ENCODE measurements at regions not wholly inside any gene's neighbourhood (a gene's known extent, or its start where the extent isn't known, plus 50 kb on each side); places are given as distances from the start of the nearest gene placed in this dataset.

DNA sequence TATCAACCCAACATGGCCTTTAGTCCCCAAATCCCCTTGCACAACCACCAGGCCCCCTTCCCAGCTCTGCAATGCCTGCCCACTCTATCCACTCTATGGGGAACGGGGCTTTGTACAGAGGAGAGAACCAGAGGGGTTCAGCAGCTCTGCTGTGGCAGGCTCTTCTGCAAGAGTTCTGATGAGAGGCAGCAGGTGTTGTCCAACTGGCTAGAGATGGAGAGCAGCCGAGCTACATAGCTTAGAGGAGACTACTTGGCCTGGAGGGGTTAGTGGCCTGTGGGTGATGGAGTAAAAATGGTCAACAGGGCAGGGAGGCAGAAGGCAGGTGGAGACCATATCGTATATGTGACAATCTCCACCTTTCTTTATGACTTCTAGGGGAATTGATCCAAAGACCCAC lies 103.0 kb downstream of the QPCT start:
- TF ChIP-seq, protein P1, sequence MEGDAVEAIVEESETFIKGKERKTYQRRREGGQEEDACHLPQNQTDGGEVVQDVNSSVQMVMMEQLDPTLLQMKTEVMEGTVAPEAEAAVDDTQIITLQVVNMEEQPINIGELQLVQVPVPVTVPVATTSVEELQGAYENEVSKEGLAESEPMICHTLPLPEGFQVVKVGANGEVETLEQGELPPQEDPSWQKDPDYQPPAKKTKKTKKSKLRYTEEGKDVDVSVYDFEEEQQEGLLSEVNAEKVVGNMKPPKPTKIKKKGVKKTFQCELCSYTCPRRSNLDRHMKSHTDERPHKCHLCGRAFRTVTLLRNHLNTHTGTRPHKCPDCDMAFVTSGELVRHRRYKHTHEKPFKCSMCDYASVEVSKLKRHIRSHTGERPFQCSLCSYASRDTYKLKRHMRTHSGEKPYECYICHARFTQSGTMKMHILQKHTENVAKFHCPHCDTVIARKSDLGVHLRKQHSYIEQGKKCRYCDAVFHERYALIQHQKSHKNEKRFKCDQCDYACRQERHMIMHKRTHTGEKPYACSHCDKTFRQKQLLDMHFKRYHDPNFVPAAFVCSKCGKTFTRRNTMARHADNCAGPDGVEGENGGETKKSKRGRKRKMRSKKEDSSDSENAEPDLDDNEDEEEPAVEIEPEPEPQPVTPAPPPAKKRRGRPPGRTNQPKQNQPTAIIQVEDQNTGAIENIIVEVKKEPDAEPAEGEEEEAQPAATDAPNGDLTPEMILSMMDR (IDR thresholded peaks at IDR 0.05), result no peak
- H3K4me1 Mint-ChIP-seq, result peaks cover 21% of the 10 kb centered on the region

DNA sequence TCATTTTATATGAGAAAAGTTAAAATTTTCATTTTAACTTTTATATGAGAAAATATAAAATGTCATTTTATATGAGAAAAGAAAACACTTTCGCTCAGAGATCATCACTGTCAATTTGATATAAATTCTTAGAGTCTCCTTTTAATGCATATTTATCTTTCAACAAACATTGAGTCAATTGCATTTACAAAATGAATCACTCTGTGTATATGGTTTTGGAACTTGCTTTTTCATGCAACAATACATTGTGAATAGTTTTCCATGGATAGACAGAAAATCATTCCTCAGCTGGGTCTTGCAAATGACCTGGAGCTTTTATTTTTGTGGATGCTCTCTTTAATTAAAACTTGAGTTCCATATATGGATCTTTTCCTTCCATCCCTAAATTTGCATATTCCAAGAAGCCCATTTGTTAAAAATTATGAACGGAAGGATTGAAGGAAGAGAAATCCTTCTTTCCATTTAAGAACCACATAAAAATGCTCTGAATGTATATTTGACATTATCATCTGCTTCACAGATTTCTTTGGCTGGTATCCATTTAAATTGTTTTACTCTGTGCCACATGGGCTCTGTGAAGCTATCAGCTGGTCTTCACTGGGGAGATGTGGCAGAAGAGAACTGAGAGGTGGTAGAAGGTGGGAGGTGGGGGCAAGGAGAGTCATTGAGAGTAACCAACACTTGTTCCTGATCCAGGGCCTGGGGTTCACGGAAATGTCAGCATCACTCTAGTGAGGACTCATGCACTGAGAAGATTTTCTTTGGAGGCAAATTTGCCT lies 104.1 kb downstream of the QPCT start:
- TF ChIP-seq, protein P1 (IDR thresholded peaks at IDR 0.05), result no peak
- Mint-ChIP-seq H3K4me1 (peaks cover 21% of the 10 kb centered on the region), H3K27me3 (ENCODE audit: low read depth, poor library complexity) (peaks cover 24% of the 10 kb centered on the region), H3K4me3 (no peak overlapping the region), H3K36me3 (ENCODE audit: low read depth) (no peaks in the 10 kb centered on the region), H3K9me3 (no peaks in the 10 kb centered on the region), H3K27ac (no peak overlapping the region)
- DNase-seq, result no peak

More for the DNA sequence above, 103.0 kb downstream of the QPCT start:
- H3K4me3 Mint-ChIP-seq, result no peak overlapping the region
- H3K27ac Mint-ChIP-seq, result no peak overlapping the region
- peaks cover 18% of the 10 kb centered on the region for H3K27me3 Mint-ChIP-seq (ENCODE audit: low read depth, poor library complexity)
- no peak for DNase-seq
- no peaks in the 10 kb centered on the region for H3K9me3 Mint-ChIP-seq
- H3K36me3 Mint-ChIP-seq (ENCODE audit: low read depth), result no peaks in the 10 kb centered on the region

DNA sequence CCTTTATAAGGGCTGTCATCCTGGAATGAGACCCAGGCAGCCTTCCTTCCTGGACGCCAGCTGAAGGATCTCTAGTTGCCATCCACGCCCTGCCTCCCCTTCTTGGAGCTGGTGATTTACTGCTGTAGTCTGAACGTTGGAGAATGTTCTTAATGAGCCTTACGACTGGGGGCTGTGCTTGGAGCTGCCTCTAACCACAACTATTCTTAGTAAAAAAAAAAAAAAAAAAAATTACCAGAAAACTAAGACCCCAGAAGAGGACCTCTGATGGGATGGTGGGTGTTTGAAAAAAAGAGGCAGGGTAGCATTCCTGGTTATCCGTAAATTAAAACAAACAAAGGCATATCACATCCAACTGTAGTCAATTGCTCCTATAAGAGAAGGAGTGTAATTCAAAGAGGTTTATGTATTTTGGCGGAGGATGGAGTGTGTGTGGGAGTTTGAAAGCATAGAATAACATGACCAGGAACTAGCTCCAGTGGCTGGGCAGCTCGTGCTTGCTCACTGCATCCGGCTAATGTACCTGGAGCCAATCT lies 105.4 kb downstream of the QPCT start:
- peaks cover 21% of the 10 kb centered on the region for H3K4me1 Mint-ChIP-seq
- H3K27me3 Mint-ChIP-seq (ENCODE audit: low read depth, poor library complexity), result peaks cover 20% of the 10 kb centered on the region
- no peaks in the 10 kb centered on the region for H3K36me3 Mint-ChIP-seq (ENCODE audit: low read depth)
- no peak overlapping the region for H3K4me3 Mint-ChIP-seq
- H3K9me3 Mint-ChIP-seq, result no peaks in the 10 kb centered on the region
- no peak overlapping the region for H3K27ac Mint-ChIP-seq
- TF ChIP-seq, protein P1 (IDR thresholded peaks at IDR 0.05), result no peak
- DNase-seq, result peak; percentile 36

DNA sequence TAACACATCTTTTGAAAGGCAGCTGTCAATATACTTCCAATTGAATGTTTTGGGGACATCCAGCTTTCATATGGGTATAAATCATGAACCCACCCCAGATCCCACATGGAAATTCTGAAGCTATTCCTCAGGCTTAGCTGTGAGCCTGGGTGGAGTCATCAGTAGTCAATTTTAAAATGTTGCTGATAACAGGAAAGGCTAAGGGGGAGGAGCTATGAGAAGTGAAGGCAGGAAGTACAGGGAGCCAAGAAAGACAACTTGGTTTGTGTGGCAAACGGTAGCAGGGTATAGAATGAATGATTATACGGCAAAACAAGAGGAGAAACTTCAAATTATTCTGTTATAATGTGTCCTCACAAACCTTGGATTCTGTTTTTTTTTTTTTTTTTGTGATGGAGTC lies 108.6 kb downstream of the QPCT start:
- Mint-ChIP-seq H3K27me3 (ENCODE audit: low read depth, poor library complexity) (peaks cover 19% of the 10 kb centered on the region), H3K27ac (no peak overlapping the region), H3K9me3 (no peaks in the 10 kb centered on the region), H3K36me3 (ENCODE audit: low read depth) (no peaks in the 10 kb centered on the region), H3K4me1 (peaks cover 21% of the 10 kb centered on the region), H3K4me3 (no peak overlapping the region)
- TF ChIP-seq, protein P1 (IDR thresholded peaks at IDR 0.05), result no peak
- DNase-seq, result no peak

DNA sequence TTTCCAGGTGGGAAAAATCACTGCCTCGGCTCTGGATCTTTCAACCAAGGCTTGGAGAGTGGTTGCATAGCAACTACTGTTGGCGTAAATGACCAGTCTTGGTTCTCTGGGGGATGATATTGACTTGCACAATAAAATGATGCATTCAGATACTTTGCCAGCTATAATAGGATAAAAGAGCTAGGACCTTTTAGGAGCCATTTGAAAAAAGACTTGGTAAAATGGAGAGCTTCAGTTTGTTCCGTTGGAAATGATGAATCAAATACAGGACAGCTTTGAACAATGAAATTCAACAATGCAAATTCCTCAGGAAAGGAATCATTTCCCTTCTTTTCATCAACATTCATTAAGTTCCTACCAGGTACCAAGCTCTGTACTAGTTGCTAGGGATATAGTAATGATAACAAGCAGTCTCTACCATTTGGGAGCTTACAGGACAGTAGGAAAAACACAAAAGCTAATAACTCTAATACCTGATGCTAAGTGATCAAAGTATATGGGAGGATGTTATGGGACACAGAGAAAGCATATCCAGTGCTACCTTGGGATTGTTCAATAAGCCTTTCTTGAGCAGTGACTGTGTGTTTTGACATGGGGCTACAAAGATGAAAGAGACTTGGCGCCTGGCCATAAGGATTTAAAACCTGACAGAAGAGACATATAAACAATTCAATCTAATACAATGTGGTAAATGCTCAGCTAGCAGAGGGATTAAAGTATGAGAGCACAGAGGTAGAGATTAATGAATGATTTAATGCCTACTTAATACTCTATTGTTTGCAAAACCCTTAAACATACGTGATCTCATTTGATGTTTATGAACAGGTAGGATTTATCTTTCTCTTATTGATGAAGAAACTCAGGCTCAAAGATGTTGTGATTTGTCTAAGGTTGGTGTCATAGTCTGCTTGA lies 110.7 kb downstream of the QPCT start:
- no peak for DNase-seq
- TF ChIP-seq, protein P1 (IDR thresholded peaks at IDR 0.05), result no peak
- no peaks in the 10 kb centered on the region for H3K36me3 Mint-ChIP-seq (ENCODE audit: low read depth)
- peaks cover 4% of the 10 kb centered on the region for H3K4me1 Mint-ChIP-seq
- peaks cover 13% of the 10 kb centered on the region for H3K27me3 Mint-ChIP-seq (ENCODE audit: low read depth, poor library complexity)
- H3K9me3 Mint-ChIP-seq, result no peaks in the 10 kb centered on the region
- H3K27ac Mint-ChIP-seq, result no peak overlapping the region
- H3K4me3 Mint-ChIP-seq, result no peak overlapping the region

Data from nephron progenitor cell (in vitro differentiated cells).